ENCODE measurements at regions not wholly inside any gene's neighbourhood (a gene's known extent, or its start where the extent isn't known, plus 50 kb on each side); places are given as distances from the start of the nearest gene placed in this dataset.

DNA sequence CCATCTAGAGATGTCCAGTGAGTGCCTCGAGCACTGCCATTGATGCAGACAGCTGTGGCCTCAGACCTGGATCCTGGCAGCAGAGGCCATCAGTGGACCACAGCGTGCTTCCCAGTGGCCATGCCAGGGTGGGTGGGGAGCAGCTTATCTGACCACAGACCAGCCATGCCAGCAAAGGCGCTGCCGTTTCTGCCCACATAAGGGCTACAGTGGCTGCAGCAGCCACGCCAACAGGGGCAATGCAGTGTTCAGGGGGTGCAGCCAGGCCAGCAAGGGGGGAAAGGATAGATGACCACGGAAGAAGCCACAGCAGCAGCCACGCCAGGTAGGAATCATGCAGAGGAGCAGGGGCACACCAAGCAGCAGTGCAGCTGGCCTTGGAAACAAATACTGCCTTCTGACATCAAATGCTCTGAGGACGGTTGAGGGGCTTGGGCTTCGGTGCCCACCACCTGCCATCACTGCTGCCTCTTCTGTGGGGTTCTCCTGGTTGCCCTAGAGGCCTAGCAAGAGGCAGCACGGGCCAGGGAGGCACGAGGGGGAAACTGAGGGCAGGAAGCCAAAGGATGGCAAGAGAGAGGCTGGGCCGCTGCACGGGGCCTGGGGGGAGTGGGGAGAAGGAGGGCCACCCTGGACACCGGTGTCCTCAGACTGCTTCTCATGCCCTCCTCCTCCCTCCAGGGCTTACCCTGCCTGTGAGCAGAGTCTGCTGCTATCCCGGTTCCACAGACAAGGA lies 94.7 kb upstream of the RUNX3 start:
- no peak for TF ChIP-seq CTCF (IDR thresholded peaks at IDR 0.05)
- no peak for TF ChIP-seq EZH2 (IDR thresholded peaks at IDR 0.05; ENCODE audit: borderline replicate concordance, insufficient read depth, low read depth, low read length, poor library complexity, severe bottlenecking)
